HepG2 (cell line): ENCODE measurements at regions not wholly inside any gene's neighbourhood (a gene's known extent, or its start where the extent isn't known, plus 50 kb on each side); places are given as distances from the start of the nearest gene placed in this dataset.
A peak's percentile ranks its signal among the peaks of the same experiment; 100 is the strongest.

ENCODE experiments used
- ATAC-seq: fragments of 200-7000 bp; cut with Tn5 transposase; 3 replicates; pipeline ENCODE4 v1.9.1; 2020; ENCODE audit warnings: mild to moderate bottlenecking, moderate library complexity
- BruUV-seq: library from RNA; stranded (reverse); fragments of 400-500 nt; replicated peaks from 2 replicates; lab custom pipeline; 2021; lab: Mats Ljungman, UMichigan
- CTCF ChIA-PET: fragments of 300-600 bp; formaldehyde crosslinking; extraction: SDS; loops from one replicate; lab custom pipeline; 2021; ENCODE audit warnings: low total read pairs, inconsistent platforms, low intra/inter-chr PET ratio; lab: Yijun Ruan, JAX
- POLR2A ChIA-PET: fragments of 350-600 bp; sonication (Branson Sonifier 250); formaldehyde crosslinking; loops from one replicate; lab custom pipeline; 2020; ENCODE audit warnings: antibody characterized with exemption, inconsistent platforms; lab: Yijun Ruan, JAX
- DNase-seq: peaks from one replicate; pipeline ENCODE4 v3.0.0-alpha.2; 2015; ENCODE audit warnings: low spot score
- FAIRE-seq: peaks from 3 replicates; lab custom pipeline; 2011; peaks lifted over from hg19 to GRCh38; lab: Jason Lieb, UNC
- H2AFZ ChIP-seq: one replicate; pipeline ENCODE4 v1.6.1; 2011; ENCODE audit warnings: low read length, inconsistent platforms
- H3K27ac ChIP-seq: fragments of 300-600 bp; 3 replicates; pipeline ENCODE4 v1.8.0; 2011; ENCODE audit warnings: mixed run types, mild to moderate bottlenecking, mixed read lengths, low read length, inconsistent platforms; ENCODE audit not compliant: insufficient read depth; ENCODE audit errors: extremely low read length
- H3K27me3 ChIP-seq, 2 experiments: fragments of 200-600 bp in 1 of 2; 2 replicates in 1 of 2; 3 replicates in 1 of 2; pipeline versions ENCODE4 v1.6.0 to v1.8.0; 2011; ENCODE audit warnings: low read length in 2 of 2, mild to moderate bottlenecking in 2 of 2, moderate library complexity in 2 of 2, inconsistent platforms in 1 of 2; ENCODE audit not compliant: insufficient read depth in 2 of 2, control insufficient read depth in 1 of 2
- H3K36me3 ChIP-seq, 2 experiments: fragments of 200-600 bp in 1 of 2; replicated peaks in 1 of 2; 2 replicates in 1 of 2; 3 replicates in 1 of 2; pipeline versions ENCODE4 v1.5.1 to v1.8.0; 2011; ENCODE audit warnings: low read length in 2 of 2, inconsistent platforms in 1 of 2; ENCODE audit not compliant: insufficient read depth in 2 of 2, control insufficient read depth in 1 of 2
- H3K4me1 ChIP-seq: 2 replicates; pipeline ENCODE4 v1.5.1; 2012; ENCODE audit warnings: low read length, inconsistent platforms; ENCODE audit not compliant: insufficient read depth
- H3K4me2 ChIP-seq: 2 replicates; pipeline ENCODE4 v1.6.0; 2011; ENCODE audit warnings: low read depth, low read length, inconsistent platforms
- H3K4me3 ChIP-seq, 3 experiments: fragments of 200-600 bp in 1 of 3; sonication (generic), shearing (Covaris generic) in 1 of 3; replicated peaks in 1 of 3; 2 replicates each; pipeline ENCODE4 v1.5.1; 2011 to 2016; ENCODE audit warnings: low read length in 3 of 3, inconsistent platforms in 2 of 3, low read depth in 2 of 3, mild to moderate bottlenecking in 2 of 3, control low read depth in 1 of 3, mixed read lengths in 1 of 3; ENCODE audit not compliant: insufficient read depth in 1 of 3
- H3K79me2 ChIP-seq: one replicate; pipeline ENCODE4 v1.6.1; 2011; ENCODE audit warnings: low read length, inconsistent platforms; ENCODE audit not compliant: insufficient read depth
- H3K9ac ChIP-seq: 2 replicates; pipeline ENCODE4 v1.6.0; 2011; ENCODE audit warnings: mild to moderate bottlenecking, low read depth, low read length, inconsistent platforms; ENCODE audit not compliant: insufficient read depth
- H3K9me3 ChIP-seq: 2 replicates; pipeline ENCODE4 v1.5.1; 2012; ENCODE audit warnings: mild to moderate bottlenecking, low read length
- H4K20me1 ChIP-seq: 2 replicates; pipeline ENCODE4 v1.6.0; 2011; ENCODE audit warnings: inconsistent platforms, mild to moderate bottlenecking, low read length, moderate library complexity; ENCODE audit not compliant: insufficient read depth
- ELF3 ChIP-seq: IDR thresholded peaks from 2 replicates; pipeline ENCODE4 v1.6.1; 2016; ENCODE audit warnings: missing genetic modification reagents, missing compliant biosample characterization
- HDAC1 ChIP-seq: sonication (generic); formaldehyde crosslinking; IDR thresholded peaks from 2 replicates; pipeline ENCODE4 v1.5.1; 2020; ENCODE audit warnings: mild to moderate bottlenecking, missing genetic modification reagents
- ZNF18 ChIP-seq: sonication (generic); formaldehyde crosslinking; IDR thresholded peaks from 2 replicates; pipeline ENCODE4 v1.8.0; 2022; ENCODE audit warnings: mild to moderate bottlenecking, missing genetic modification reagents; ENCODE audit not compliant: insufficient replicate concordance
- ZNF451 ChIP-seq: sonication (generic); formaldehyde crosslinking; IDR thresholded peaks from 2 replicates; pipeline ENCODE4 v1.5.0; 2020; ENCODE audit warnings: mild to moderate bottlenecking, missing genetic modification reagents
- ZNF605 ChIP-seq: sonication (generic); formaldehyde crosslinking; IDR thresholded peaks from 2 replicates; pipeline ENCODE4 v1.8.0; 2022; ENCODE audit warnings: mild to moderate bottlenecking, missing genetic modification reagents
- ZNF629 ChIP-seq: sonication (generic); formaldehyde crosslinking; conservative IDR thresholded peaks from 2 replicates; pipeline ENCODE4 v1.5.0; 2020; ENCODE audit warnings: missing genetic modification reagents
- ZNF768 ChIP-seq: sonication (generic); formaldehyde crosslinking; IDR thresholded peaks from 2 replicates; pipeline ENCODE4 v1.4.0; 2020; ENCODE audit warnings: missing genetic modification reagents
- ZNF776 ChIP-seq: sonication (generic); formaldehyde crosslinking; IDR thresholded peaks from 2 replicates; pipeline ENCODE4 v1.4.0; 2020; ENCODE audit warnings: mild to moderate bottlenecking, missing genetic modification reagents
- ZNF784 ChIP-seq: sonication (generic); formaldehyde crosslinking; IDR thresholded peaks from 2 replicates; pipeline ENCODE4 v1.5.1; 2020; ENCODE audit warnings: missing genetic modification reagents, mild to moderate bottlenecking, borderline replicate concordance
- WGBS: methylation state at CpG from one replicate; pipeline ENCODE4 v1.1.6; 2017; ENCODE audit warnings: low lambda C conversion rate; 5-methylcytosine and 5-hydroxymethylcytosine counted together
- in situ Hi-C: cut with HindIII; loops from 2 replicates; pipeline ENCODE4 v1.10.0; 2017; ENCODE audit warnings: low pct_unique_long_range_greater_than_20kb; ENCODE audit not compliant: extremely low pct_ligation_motif_present
- intact Hi-C: fragments of 100-400 bp; cut with micrococcal nuclease; formaldehyde crosslinking; loops from one replicate; pipeline ENCODE4 v1.10.0; 2022; ENCODE audit not compliant: unreplicated experiment

GRCh38 chr2:238567996-238568395, 141.3 kb downstream of the ASB1 start:
- Histone ChIP-seq H3K9ac (no peak overlapping the region), H3K79me2 (no peaks in the 10 kb centered on the region), H4K20me1 (no peaks in the 10 kb centered on the region), H3K9me3 (no peaks in the 10 kb centered on the region), H3K4me3 (no peak overlapping the region), H3K4me2 (no peak overlapping the region), H2AFZ (no peak overlapping the region), H3K4me1 (no peaks in the 10 kb centered on the region), H3K27ac (no peak overlapping the region), H3K27me3 (peaks cover 12 to 76% of the 10 kb centered on the region in 2 experiments; a peak in 3 of 5 replicates), H3K36me3 (no peaks in the 10 kb centered on the region)
- intact Hi-C loops = no loop called here
- no peak for DNase-seq
- no peak for ATAC-seq
- ChIA-PET POLR2A (no interaction called here), CTCF (no interaction called here)
- BruUV-seq = no TSS peak
- WGBS = 26% methylated on average over 10 of the region's 10 CpGs
- FAIRE-seq = no peak
- in situ Hi-C loops = loop anchor here (10.0 kb wide), 1 partner anchor 203 kb away; no protein-coding TSS in a partner anchor
- no peak for TF ChIP-seq ZNF784 (CRISPR knock-in tag)
- no peak for TF ChIP-seq ZNF451 (CRISPR knock-in tag)
- TF ChIP-seq ELF3 = no peak
- no peak for TF ChIP-seq HDAC1
- no peak for TF ChIP-seq ZNF629 (CRISPR knock-in tag)
- TF ChIP-seq ZNF605 (CRISPR knock-in tag) = no peak

GRCh38 chr2:238568455-238569440, 142.0 kb downstream of the ASB1 start:
- Histone ChIP-seq H3K4me2 (no peak overlapping the region), H3K9ac (no peak overlapping the region), H3K4me3 (no peak overlapping the region)
- intact Hi-C loops = no loop called here
- peak; percentile 71 for TF ChIP-seq ZNF768 (CRISPR knock-in tag)
- no peak for TF ChIP-seq ZNF18 (CRISPR knock-in tag)
- TF ChIP-seq ZNF776 = no peak
- TF ChIP-seq, all 625 proteins: peak for 1
- no TSS peak for BruUV-seq
- Histone ChIP-seq H3K36me3 (no peaks in the 10 kb centered on the region), H3K27me3 (peaks cover 12 to 69% of the 10 kb centered on the region in 2 experiments; a peak in 3 of 5 replicates), H3K27ac (no peak overlapping the region), H3K4me1 (no peaks in the 10 kb centered on the region), H3K9me3 (no peaks in the 10 kb centered on the region), H2AFZ (no peak overlapping the region), H3K79me2 (no peaks in the 10 kb centered on the region), H4K20me1 (no peaks in the 10 kb centered on the region)
- in situ Hi-C loops = loop anchor here (10.0 kb wide), 1 partner anchor 204 kb away; no protein-coding TSS in a partner anchor
- ChIA-PET CTCF (no interaction called here), POLR2A (no interaction called here)
- DNase-seq (no peak), ATAC-seq (no peak), FAIRE-seq (no peak)
- 47% methylated on average over 23 of the region's 27 CpGs for WGBS
